Right forelimb (tissue), 1 donor: ENCODE measurements at regions not wholly inside any gene's neighbourhood (a gene's known extent, or its start where the extent isn't known, plus 50 kb on each side); places are given as distances from the start of the nearest gene placed in this dataset.

ENCODE experiments used
- DNase-seq: peaks from one replicate; pipeline ENCODE4 v3.0.0-alpha.2; 2018

DNA sequence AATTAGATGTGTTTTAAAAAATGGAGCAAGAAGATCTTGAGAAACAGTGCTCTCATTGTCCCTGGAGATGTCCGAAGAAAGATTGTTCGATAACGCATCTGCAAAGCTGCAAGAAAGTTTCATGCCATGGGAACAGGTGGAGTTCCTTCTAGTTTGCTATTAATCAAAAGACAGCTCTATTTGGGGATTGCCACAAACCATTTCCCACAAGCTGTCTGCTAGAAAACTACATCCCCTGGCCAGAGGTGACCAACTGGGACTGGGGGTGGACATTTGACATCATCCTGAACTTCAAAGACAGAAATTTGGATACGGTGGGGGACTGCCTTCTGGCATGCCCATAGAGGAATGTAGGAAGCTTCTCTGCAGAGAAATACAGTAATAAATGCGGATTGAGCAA, 50.8 kb upstream of the OSMR start:
- no peak for DNase-seq

DNA sequence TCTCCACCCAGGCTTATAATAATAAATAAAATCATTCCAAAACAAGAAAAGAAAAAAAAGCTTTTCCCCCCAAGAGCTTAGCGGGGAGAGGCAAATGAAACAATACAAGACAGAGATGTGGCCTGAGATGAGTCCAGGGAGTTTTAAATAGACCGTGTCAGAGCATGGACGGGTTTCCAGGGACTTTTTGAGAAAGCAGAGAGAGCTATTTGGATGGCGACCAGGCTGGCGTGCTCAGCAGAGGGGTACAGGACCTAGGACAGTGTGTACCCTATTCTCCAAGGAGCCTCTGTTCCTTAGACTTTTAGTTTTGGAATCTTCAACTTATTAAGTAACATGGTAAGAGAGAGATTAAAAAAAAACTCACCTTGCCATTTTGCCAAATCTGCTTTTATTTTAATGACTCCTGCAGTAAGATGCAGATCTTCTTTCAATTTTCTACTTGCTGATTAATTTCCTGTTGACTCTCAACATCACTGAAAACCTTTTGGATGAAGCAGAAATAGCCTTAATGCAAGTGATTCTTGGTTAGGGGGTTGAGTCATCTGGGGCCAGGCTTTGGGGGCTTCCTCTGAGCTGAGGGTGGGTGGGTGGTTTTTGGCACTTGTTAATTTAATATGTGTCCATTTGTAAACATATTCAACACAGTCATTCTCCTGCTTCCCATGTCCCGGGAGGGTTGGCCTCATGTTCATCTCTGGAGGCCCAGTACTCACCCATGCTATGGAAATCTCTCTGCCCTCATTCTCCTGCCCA, 49.6 kb upstream of the OSMR start:
- DNase-seq, result no peak
